HCT116 (cell line): ENCODE measurements at regions not wholly inside any gene's neighbourhood (a gene's known extent, or its start where the extent isn't known, plus 50 kb on each side); places are given as distances from the start of the nearest gene placed in this dataset.

Source experiments
- ATAC-seq: fragments of 200-7000 bp; cut with Tn5 transposase; 2 replicates; pipeline ENCODE4 v1.9.1; 2020; ENCODE audit warnings: mild to moderate bottlenecking, moderate library complexity
- BruUV-seq: library from RNA; stranded (reverse); fragments of 400-500 nt; replicated peaks from 2 replicates; lab custom pipeline; 2021; lab: Mats Ljungman, UMichigan
- CTCF ChIA-PET: fragments of 300-600 bp; sonication (Branson Sonifier 250); formaldehyde crosslinking; loops from one replicate; lab custom pipeline; 2021; ENCODE audit warnings: antibody characterized with exemption; lab: Charles Lee
- POLR2A ChIA-PET: fragments of 300-600, 350-600 bp; sonication (Branson Sonifier 250); formaldehyde crosslinking; loops from one replicate; lab custom pipeline; 2021; ENCODE audit warnings: antibody characterized with exemption; lab: Charles Lee
- RAD21 ChIA-PET, 2 experiments: fragments of 300-600 bp; sonication (Branson Sonifier 250); formaldehyde crosslinking; loops; one replicate each; lab custom pipeline; 2023; ENCODE audit warnings: low total read pairs in 2 of 2; ENCODE audit not compliant: uncharacterized antibody in 2 of 2, unreplicated experiment in 2 of 2, low non-redundant PET in 1 of 2; lab: Charles Lee
- DNase-seq: peaks from one replicate; pipeline ENCODE4 v3.0.0-alpha.2; 2010; ENCODE audit warnings: low read depth, low spot score
- H2AFZ ChIP-seq: fragments of 200-600 bp; shearing (Covaris generic), sonication (generic); 2 replicates; pipeline ENCODE4 v1.6.1; 2017; ENCODE audit warnings: low read depth, mixed run types, mixed read lengths, antibody characterized with exemption, low read length; ENCODE audit not compliant: poor library complexity, severe bottlenecking
- H3K27ac ChIP-seq: 2 replicates; pipeline ENCODE4 v1.5.1; 2012; ENCODE audit warnings: low read depth, low read length
- H3K27me3 ChIP-seq: fragments of 200-600 bp; sonication (generic); 2 replicates; pipeline ENCODE4 v1.6.1; 2016; ENCODE audit warnings: mixed run types, low read length, mixed read lengths; ENCODE audit not compliant: insufficient read depth
- H3K36me3 ChIP-seq, 2 experiments: fragments of 200-500 bp in 1 of 2; fragments of 200-600 bp in 1 of 2; sonication (Bioruptor generic) in 1 of 2; sonication (generic) in 1 of 2; 2 replicates each; pipeline versions ENCODE4 v1.5.1 to v1.6.1; 2014 to 2016; ENCODE audit warnings: low read length in 2 of 2, inconsistent platforms in 1 of 2, mixed read lengths in 1 of 2, mixed run types in 1 of 2; ENCODE audit not compliant: insufficient read depth in 2 of 2, control insufficient read depth in 1 of 2
- H3K4me1 ChIP-seq, 2 experiments: fragments of 200-600 bp in 1 of 2; sonication (generic) in 1 of 2; 2 replicates each; pipeline versions ENCODE4 v1.5.1 to v1.6.1; 2012 to 2017; ENCODE audit warnings: low read length in 2 of 2, inconsistent platforms in 1 of 2, mild to moderate bottlenecking in 1 of 2, mixed read lengths in 1 of 2, mixed run types in 1 of 2, moderate library complexity in 1 of 2; ENCODE audit not compliant: insufficient read depth in 2 of 2, control insufficient read depth in 1 of 2
- H3K4me2 ChIP-seq: fragments of 200-600 bp; sonication (generic); 2 replicates; pipeline ENCODE4 v1.6.1; 2017; ENCODE audit warnings: mixed run types, low read length, mixed read lengths
- H3K4me3 ChIP-seq, 2 experiments: fragments of 200-600 bp in 1 of 2; sonication (generic) in 1 of 2; replicated peaks in 1 of 2; 2 replicates each; pipeline ENCODE4 v1.5.1; 2011 to 2016; ENCODE audit warnings: low read length in 2 of 2, control low read depth in 1 of 2, low read depth in 1 of 2, mild to moderate bottlenecking in 1 of 2, mixed read lengths in 1 of 2, mixed run types in 1 of 2
- H3K79me2 ChIP-seq: fragments of 200-600 bp; sonication (generic); 2 replicates; pipeline ENCODE4 v1.6.1; 2017; ENCODE audit warnings: mild to moderate bottlenecking, mixed run types, low read length, moderate library complexity, mixed read lengths; ENCODE audit not compliant: insufficient read depth
- H3K9ac ChIP-seq: fragments of 200-600 bp; sonication (generic); 2 replicates; pipeline ENCODE4 v1.6.1; 2016; ENCODE audit warnings: low read length, mixed read lengths
- H3K9me2 ChIP-seq: fragments of 200-600 bp; sonication (generic), shearing (Covaris generic); 2 replicates; pipeline ENCODE4 v1.6.1; 2017; ENCODE audit warnings: mixed run types, mild to moderate bottlenecking, moderate library complexity; ENCODE audit not compliant: insufficient read depth
- H3K9me3 ChIP-seq, 2 experiments: fragments of 200-500 bp in 1 of 2; fragments of 200-600 bp in 1 of 2; sonication (Bioruptor generic) in 1 of 2; sonication (generic) in 1 of 2; 2 replicates each; pipeline ENCODE4 v1.6.1; 2014 to 2017; ENCODE audit warnings: low read length in 2 of 2, mixed read lengths in 2 of 2, inconsistent platforms in 1 of 2, low read depth in 1 of 2, mild to moderate bottlenecking in 1 of 2, mixed run types in 1 of 2, moderate library complexity in 1 of 2; ENCODE audit not compliant: control insufficient read depth in 1 of 2, insufficient read depth in 1 of 2
- H4K20me1 ChIP-seq: fragments of 200-600 bp; sonication (generic), shearing (Covaris generic); 2 replicates; pipeline ENCODE4 v1.6.1; 2017; ENCODE audit warnings: mixed run types, mild to moderate bottlenecking, moderate library complexity; ENCODE audit not compliant: insufficient read depth
- CEBPB ChIP-seq: IDR thresholded peaks from 2 replicates; pipeline ENCODE4 v1.6.1; 2012; ENCODE audit warnings: low read depth
- EGR1 ChIP-seq: IDR thresholded peaks from 2 replicates; pipeline ENCODE4 v1.6.1; 2012; ENCODE audit warnings: low read depth
- EZH2 ChIP-seq: fragments of 200-600 bp; sonication (generic); IDR thresholded peaks from 2 replicates; pipeline ENCODE4 v1.6.1; 2017; ENCODE audit warnings: antibody characterized with exemption, mixed run types
- POLR2AphosphoS5 ChIP-seq: IDR thresholded peaks from 2 replicates; pipeline ENCODE4 v1.6.1; 2011; ENCODE audit warnings: mild to moderate bottlenecking, low read depth, low read length, moderate library complexity
- SP1 ChIP-seq: IDR thresholded peaks from 2 replicates; pipeline ENCODE4 v1.6.1; 2012; ENCODE audit warnings: low read depth
- TCF7L2 ChIP-seq: IDR thresholded peaks from 2 replicates; pipeline ENCODE4 v1.7.0; 2011; ENCODE audit warnings: borderline replicate concordance, inconsistent platforms; ENCODE audit not compliant: insufficient read depth, insufficient read length; ENCODE audit errors: extremely low read depth
- YY1 ChIP-seq: IDR thresholded peaks from 2 replicates; pipeline ENCODE4 v1.6.1; 2011; ENCODE audit warnings: low read length, low read depth, moderate library complexity, mild to moderate bottlenecking; ENCODE audit not compliant: insufficient replicate concordance; ENCODE audit errors: extremely low read depth
- ZNF274 ChIP-seq: fragments of 200-500 bp; sonication (Bioruptor generic); IDR thresholded peaks from 2 replicates; pipeline ENCODE4 v1.6.1; 2014; ENCODE audit warnings: mild to moderate bottlenecking, low read depth, low read length, inconsistent platforms
- intact Hi-C: fragments of 100-400 bp; cut with micrococcal nuclease; formaldehyde crosslinking; loops from 2 replicates; pipeline ENCODE4 v1.10.0; 2022
- TF ChIP-seq, protein P1 (sequence below): IDR thresholded peaks from 2 replicates; pipeline ENCODE4 v1.6.1; 2012
- TF ChIP-seq, protein P2 (sequence below): IDR thresholded peaks from 2 replicates; pipeline ENCODE4 v1.6.1; 2012; ENCODE audit warnings: low read depth

DNA sequence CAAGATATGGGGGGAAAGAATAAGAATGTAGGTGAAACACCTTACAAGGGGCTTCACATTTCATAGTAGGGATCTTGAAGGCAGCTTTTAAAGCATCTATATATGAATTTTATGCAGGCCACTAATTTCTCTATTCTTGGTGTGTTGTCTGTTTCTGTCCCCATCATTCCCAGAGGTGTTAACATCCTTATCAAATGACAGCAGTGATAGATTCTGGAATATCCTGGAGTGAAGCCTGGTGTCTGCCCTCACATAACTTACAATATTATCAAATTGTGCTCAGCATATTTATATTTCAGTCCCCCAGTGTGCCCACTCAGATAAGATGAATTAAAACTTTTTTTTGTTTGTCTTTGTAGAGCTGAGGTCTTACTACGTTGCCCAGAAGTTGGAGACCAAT is 486.2 kb downstream of the EPHA4 start:
- H3K36me3 ChIP-seq = no peaks in the 10 kb centered on the region
- H3K9ac ChIP-seq = no peak overlapping the region
- TF ChIP-seq POLR2AphosphoS5 (no peak), EZH2 (no peak)
- TF ChIP-seq, all 23 proteins: peak for 0
- no peak for ATAC-seq
- Histone ChIP-seq H3K4me1 (no peaks in the 10 kb centered on the region), H3K9me2 (no peaks in the 10 kb centered on the region), H3K4me2 (no peak overlapping the region), H3K9me3 (no peaks in the 10 kb centered on the region), H3K27me3 (0 out of 2 replicates have a peak, but pooled peaks cover 3% of the 10 kb centered on the region), H4K20me1 (no peaks in the 10 kb centered on the region), H2AFZ (no peak overlapping the region), H3K4me3 (no peak overlapping the region), H3K79me2 (no peaks in the 10 kb centered on the region), H3K27ac (no peak overlapping the region)
- ChIA-PET CTCF (no interaction called here), RAD21 (no interaction called here), POLR2A (no interaction called here)
- no TSS peak for BruUV-seq
- DNase-seq = no peak
- intact Hi-C loops = no loop called here

DNA sequence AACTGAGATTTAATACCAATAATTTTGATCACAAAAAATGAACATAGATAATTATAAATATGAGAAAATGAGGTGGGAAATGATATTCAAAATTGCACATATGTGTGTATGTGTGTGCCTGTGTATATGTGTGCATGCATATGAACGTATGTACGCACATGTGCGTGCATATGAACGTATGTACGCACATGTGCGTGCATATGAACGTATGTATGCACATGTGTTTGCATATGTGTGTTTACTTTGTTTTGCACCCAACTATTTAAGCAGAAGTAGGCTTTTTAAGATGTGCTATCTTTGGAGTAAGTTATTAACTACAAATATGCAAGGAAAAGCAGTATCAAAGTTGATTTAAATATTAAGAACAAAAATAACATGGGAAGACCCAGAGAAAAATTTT is 484.3 kb downstream of the EPHA4 start:
- no peak for DNase-seq
- no peaks in the 10 kb centered on the region for H4K20me1 ChIP-seq
- H3K36me3 ChIP-seq = no peaks in the 10 kb centered on the region
- TF ChIP-seq, protein P1, sequence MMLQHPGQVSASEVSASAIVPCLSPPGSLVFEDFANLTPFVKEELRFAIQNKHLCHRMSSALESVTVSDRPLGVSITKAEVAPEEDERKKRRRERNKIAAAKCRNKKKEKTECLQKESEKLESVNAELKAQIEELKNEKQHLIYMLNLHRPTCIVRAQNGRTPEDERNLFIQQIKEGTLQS = no peak
- no peak for TF ChIP-seq CEBPB
- TF ChIP-seq SP1 = no peak
- TF ChIP-seq, protein P2, sequence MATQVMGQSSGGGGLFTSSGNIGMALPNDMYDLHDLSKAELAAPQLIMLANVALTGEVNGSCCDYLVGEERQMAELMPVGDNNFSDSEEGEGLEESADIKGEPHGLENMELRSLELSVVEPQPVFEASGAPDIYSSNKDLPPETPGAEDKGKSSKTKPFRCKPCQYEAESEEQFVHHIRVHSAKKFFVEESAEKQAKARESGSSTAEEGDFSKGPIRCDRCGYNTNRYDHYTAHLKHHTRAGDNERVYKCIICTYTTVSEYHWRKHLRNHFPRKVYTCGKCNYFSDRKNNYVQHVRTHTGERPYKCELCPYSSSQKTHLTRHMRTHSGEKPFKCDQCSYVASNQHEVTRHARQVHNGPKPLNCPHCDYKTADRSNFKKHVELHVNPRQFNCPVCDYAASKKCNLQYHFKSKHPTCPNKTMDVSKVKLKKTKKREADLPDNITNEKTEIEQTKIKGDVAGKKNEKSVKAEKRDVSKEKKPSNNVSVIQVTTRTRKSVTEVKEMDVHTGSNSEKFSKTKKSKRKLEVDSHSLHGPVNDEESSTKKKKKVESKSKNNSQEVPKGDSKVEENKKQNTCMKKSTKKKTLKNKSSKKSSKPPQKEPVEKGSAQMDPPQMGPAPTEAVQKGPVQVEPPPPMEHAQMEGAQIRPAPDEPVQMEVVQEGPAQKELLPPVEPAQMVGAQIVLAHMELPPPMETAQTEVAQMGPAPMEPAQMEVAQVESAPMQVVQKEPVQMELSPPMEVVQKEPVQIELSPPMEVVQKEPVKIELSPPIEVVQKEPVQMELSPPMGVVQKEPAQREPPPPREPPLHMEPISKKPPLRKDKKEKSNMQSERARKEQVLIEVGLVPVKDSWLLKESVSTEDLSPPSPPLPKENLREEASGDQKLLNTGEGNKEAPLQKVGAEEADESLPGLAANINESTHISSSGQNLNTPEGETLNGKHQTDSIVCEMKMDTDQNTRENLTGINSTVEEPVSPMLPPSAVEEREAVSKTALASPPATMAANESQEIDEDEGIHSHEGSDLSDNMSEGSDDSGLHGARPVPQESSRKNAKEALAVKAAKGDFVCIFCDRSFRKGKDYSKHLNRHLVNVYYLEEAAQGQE = no peak
- TF ChIP-seq TCF7L2 = no peak
- no peak for TF ChIP-seq ZNF274
- no peak for TF ChIP-seq YY1
- no peak for TF ChIP-seq EGR1
- no peak overlapping the region for H3K4me2 ChIP-seq
- H2AFZ ChIP-seq = no peak overlapping the region
- H3K9me3 ChIP-seq = no peaks in the 10 kb centered on the region
- RAD21 ChIA-PET = no interaction called here
- no peak overlapping the region for H3K27ac ChIP-seq
- BruUV-seq = no TSS peak
- H3K4me1 ChIP-seq = no peaks in the 10 kb centered on the region
- ATAC-seq = no peak
- intact Hi-C loops = no loop called here
- 0 out of 2 replicates have a peak, but pooled peaks cover 3% of the 10 kb centered on the region for H3K27me3 ChIP-seq
- POLR2A ChIA-PET = no interaction called here
- no peaks in the 10 kb centered on the region for H3K9me2 ChIP-seq
- no peak overlapping the region for H3K4me3 ChIP-seq
- H3K9ac ChIP-seq = no peak overlapping the region
- no peaks in the 10 kb centered on the region for H3K79me2 ChIP-seq
- CTCF ChIA-PET = no interaction called here
